Liver (tissue), 3 donors: ENCODE measurements at regions not wholly inside any gene's neighbourhood (a gene's known extent, or its start where the extent isn't known, plus 50 kb on each side); places are given as distances from the start of the nearest gene placed in this dataset.

Source experiments
- EGR1 ChIP-seq, 2 donors: IDR thresholded peaks; 2 replicates each; pipeline ENCODE4 v1.6.1; 2016 to 2018; ENCODE audit warnings: antibody characterized with exemption in 2 of 2, low read depth in 2 of 2
- FOXA1 ChIP-seq: IDR thresholded peaks from 2 replicates; pipeline ENCODE4 v1.6.1; 2016; ENCODE audit warnings: antibody characterized with exemption
- FOXA2 ChIP-seq: IDR thresholded peaks from 2 replicates; pipeline ENCODE4 v1.6.1; 2016; ENCODE audit warnings: antibody characterized with exemption
- GABPA ChIP-seq, 2 donors: IDR thresholded peaks in 1 of 2; conservative IDR thresholded peaks in 1 of 2; 2 replicates each; pipeline ENCODE4 v1.6.1; 2016; ENCODE audit warnings: antibody characterized with exemption in 2 of 2, mild to moderate bottlenecking in 1 of 2, moderate library complexity in 1 of 2
- JUND ChIP-seq, 2 donors: IDR thresholded peaks; 2 replicates each; pipeline ENCODE4 v1.6.1; 2016; ENCODE audit warnings: antibody characterized with exemption in 2 of 2
- RXRA ChIP-seq, 2 donors: IDR thresholded peaks; 2 replicates each; pipeline ENCODE4 v1.6.1; 2017 to 2018; ENCODE audit warnings: antibody characterized with exemption in 2 of 2, mild to moderate bottlenecking in 1 of 2
- SP1 ChIP-seq: IDR thresholded peaks from 2 replicates; pipeline ENCODE4 v1.6.1; 2018; ENCODE audit warnings: antibody characterized with exemption, mild to moderate bottlenecking
- TF ChIP-seq, protein P1 (sequence below): fragments of 150-350 bp; IDR thresholded peaks from 2 replicates; pipeline ENCODE4 v1.5.1; 2017; ENCODE audit warnings: improper control_type of control experiment, low read depth, low read length; ENCODE audit not compliant: missing input control
- TF ChIP-seq, protein P2 (sequence below): IDR thresholded peaks from 2 replicates; pipeline ENCODE4 v1.6.1; 2016; ENCODE audit warnings: antibody characterized with exemption
- donor health status: healthy.
- donor health status: healthy.

DNA sequence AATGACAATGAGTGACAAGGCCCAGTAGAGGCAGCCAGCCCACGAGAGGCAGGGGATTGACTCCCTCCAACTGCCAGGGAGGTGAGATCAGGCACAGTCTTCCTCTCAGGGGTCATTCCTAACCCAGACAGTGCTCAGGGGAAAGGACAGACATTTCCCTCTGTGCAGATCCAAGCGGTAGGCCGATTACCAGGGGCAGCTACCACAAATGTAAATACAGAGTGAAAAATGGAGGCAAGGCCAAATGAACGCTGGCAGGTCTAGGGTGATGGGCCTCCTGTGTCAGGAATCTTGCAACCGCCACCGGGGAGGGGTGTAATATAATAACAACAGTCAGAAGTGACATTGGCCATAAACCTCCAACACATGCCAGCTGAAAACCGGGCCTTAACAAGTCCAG lies 881.4 kb downstream of the UQCRFS1 start:
- TF ChIP-seq, protein P1, sequence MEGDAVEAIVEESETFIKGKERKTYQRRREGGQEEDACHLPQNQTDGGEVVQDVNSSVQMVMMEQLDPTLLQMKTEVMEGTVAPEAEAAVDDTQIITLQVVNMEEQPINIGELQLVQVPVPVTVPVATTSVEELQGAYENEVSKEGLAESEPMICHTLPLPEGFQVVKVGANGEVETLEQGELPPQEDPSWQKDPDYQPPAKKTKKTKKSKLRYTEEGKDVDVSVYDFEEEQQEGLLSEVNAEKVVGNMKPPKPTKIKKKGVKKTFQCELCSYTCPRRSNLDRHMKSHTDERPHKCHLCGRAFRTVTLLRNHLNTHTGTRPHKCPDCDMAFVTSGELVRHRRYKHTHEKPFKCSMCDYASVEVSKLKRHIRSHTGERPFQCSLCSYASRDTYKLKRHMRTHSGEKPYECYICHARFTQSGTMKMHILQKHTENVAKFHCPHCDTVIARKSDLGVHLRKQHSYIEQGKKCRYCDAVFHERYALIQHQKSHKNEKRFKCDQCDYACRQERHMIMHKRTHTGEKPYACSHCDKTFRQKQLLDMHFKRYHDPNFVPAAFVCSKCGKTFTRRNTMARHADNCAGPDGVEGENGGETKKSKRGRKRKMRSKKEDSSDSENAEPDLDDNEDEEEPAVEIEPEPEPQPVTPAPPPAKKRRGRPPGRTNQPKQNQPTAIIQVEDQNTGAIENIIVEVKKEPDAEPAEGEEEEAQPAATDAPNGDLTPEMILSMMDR = no peak
- no peak for TF ChIP-seq FOXA1
- no peak for TF ChIP-seq EGR1 (IDR thresholded peaks at IDR 0.05; ENCODE audit: low read depth in 2 of 2)
- no peak for TF ChIP-seq FOXA2
- TF ChIP-seq SP1 = no peak
- no peak for TF ChIP-seq RXRA (IDR thresholded peaks at IDR 0.05)
- TF ChIP-seq, protein P2, sequence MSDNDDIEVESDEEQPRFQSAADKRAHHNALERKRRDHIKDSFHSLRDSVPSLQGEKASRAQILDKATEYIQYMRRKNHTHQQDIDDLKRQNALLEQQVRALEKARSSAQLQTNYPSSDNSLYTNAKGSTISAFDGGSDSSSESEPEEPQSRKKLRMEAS = no peak
- no peak for TF ChIP-seq JUND (IDR thresholded peaks at IDR 0.05)
- no peak for TF ChIP-seq GABPA (IDR thresholded peaks at IDR 0.05 in 1 of 2, conservative IDR thresholded peaks at IDR 0.05 in 1 of 2)
